ENCODE measurements at regions not wholly inside any gene's neighbourhood (a gene's known extent, or its start where the extent isn't known, plus 50 kb on each side); places are given as distances from the start of the nearest gene placed in this dataset.

- Mint-ChIP-seq H3K27me3 (no peaks in the 10 kb centered on the region), H3K4me1 (no peaks in the 10 kb centered on the region), H3K4me3 (no peak overlapping the region), H3K9me3 (ENCODE audit: low read depth) (no peaks in the 10 kb centered on the region), H3K27ac (no peak overlapping the region), H3K36me3 (no peaks in the 10 kb centered on the region)
- no peak for ATAC-seq
- CTCF ChIA-PET: no interaction called here
- no peak for DNase-seq
Observed at GRCh38 chr17:72433797-72434196, 313.0 kb downstream of the SOX9 start.

GRCh38 chr17:72434581-72434980 is 313.8 kb downstream of the SOX9 start:
- H3K9me3 Mint-ChIP-seq (ENCODE audit: low read depth): no peaks in the 10 kb centered on the region
- no peak overlapping the region for H3K27ac Mint-ChIP-seq
- DNase-seq (no peak), ATAC-seq (no peak)
- CTCF ChIA-PET: no interaction called here
- no peaks in the 10 kb centered on the region for H3K27me3 Mint-ChIP-seq
- H3K4me3 Mint-ChIP-seq: no peak overlapping the region
- H3K36me3 Mint-ChIP-seq: no peaks in the 10 kb centered on the region
- H3K4me1 Mint-ChIP-seq: no peaks in the 10 kb centered on the region

- H3K9me3 Mint-ChIP-seq (ENCODE audit: low read depth): no peaks in the 10 kb centered on the region
- no peak overlapping the region for H3K4me3 Mint-ChIP-seq
- ATAC-seq (no peak), DNase-seq (no peak)
- no peaks in the 10 kb centered on the region for H3K4me1 Mint-ChIP-seq
- H3K36me3 Mint-ChIP-seq: no peaks in the 10 kb centered on the region
- CTCF ChIA-PET: no interaction called here
- no peaks in the 10 kb centered on the region for H3K27me3 Mint-ChIP-seq
- H3K27ac Mint-ChIP-seq: no peak overlapping the region
Observed at GRCh38 chr17:72434991-72435618, 314.3 kb downstream of the SOX9 start.

GRCh38 chr17:72438783-72439182 is 318.0 kb downstream of the SOX9 start:
- CTCF ChIA-PET: no interaction called here
- Mint-ChIP-seq H3K9me3 (ENCODE audit: low read depth) (no peaks in the 10 kb centered on the region), H3K4me1 (no peaks in the 10 kb centered on the region), H3K27me3 (no peaks in the 10 kb centered on the region), H3K4me3 (no peak overlapping the region), H3K27ac (no peak overlapping the region), H3K36me3 (no peaks in the 10 kb centered on the region)
- ATAC-seq (no peak), DNase-seq (no peak)

GRCh38 chr17:72439893-72440502 is 319.2 kb downstream of the SOX9 start:
- no peak overlapping the region for H3K27ac Mint-ChIP-seq
- no peaks in the 10 kb centered on the region for H3K4me1 Mint-ChIP-seq
- no peaks in the 10 kb centered on the region for H3K9me3 Mint-ChIP-seq (ENCODE audit: low read depth)
- H3K36me3 Mint-ChIP-seq: no peaks in the 10 kb centered on the region
- CTCF ChIA-PET: no interaction called here
- no peaks in the 10 kb centered on the region for H3K27me3 Mint-ChIP-seq
- no peak overlapping the region for H3K4me3 Mint-ChIP-seq
- ATAC-seq: no peak
- no peak for DNase-seq

- Mint-ChIP-seq H3K4me3 (no peak overlapping the region), H3K36me3 (no peaks in the 10 kb centered on the region), H3K9me3 (ENCODE audit: low read depth) (no peaks in the 10 kb centered on the region), H3K27ac (no peak overlapping the region), H3K4me1 (no peaks in the 10 kb centered on the region), H3K27me3 (no peaks in the 10 kb centered on the region)
- no peak for DNase-seq
- CTCF ChIA-PET: no interaction called here
- ATAC-seq: no peak
Observed at GRCh38 chr17:72440961-72441360, 320.1 kb downstream of the SOX9 start.

GRCh38 chr17:72441909-72442308 is 321.1 kb downstream of the SOX9 start:
- Mint-ChIP-seq H3K4me3 (no peak overlapping the region), H3K4me1 (no peaks in the 10 kb centered on the region), H3K9me3 (ENCODE audit: low read depth) (no peaks in the 10 kb centered on the region), H3K27ac (no peak overlapping the region), H3K36me3 (no peaks in the 10 kb centered on the region), H3K27me3 (no peaks in the 10 kb centered on the region)
- no peak for DNase-seq
- CTCF ChIA-PET: no interaction called here
- ATAC-seq: no peak

- H3K9me3 Mint-ChIP-seq (ENCODE audit: low read depth): no peaks in the 10 kb centered on the region
- H3K4me3 Mint-ChIP-seq: no peak overlapping the region
- H3K27me3 Mint-ChIP-seq: no peaks in the 10 kb centered on the region
- ATAC-seq (no peak), DNase-seq (no peak)
- H3K27ac Mint-ChIP-seq: no peak overlapping the region
- H3K36me3 Mint-ChIP-seq: no peaks in the 10 kb centered on the region
- CTCF ChIA-PET: no interaction called here
- no peaks in the 10 kb centered on the region for H3K4me1 Mint-ChIP-seq
Observed at GRCh38 chr17:72444517-72445054, 323.8 kb downstream of the SOX9 start.

GRCh38 chr17:72445055-72445991 is 324.5 kb downstream of the SOX9 start:
- Mint-ChIP-seq H3K4me1 (no peaks in the 10 kb centered on the region), H3K9me3 (ENCODE audit: low read depth) (no peaks in the 10 kb centered on the region), H3K36me3 (no peaks in the 10 kb centered on the region), H3K27ac (no peak overlapping the region), H3K27me3 (no peaks in the 10 kb centered on the region), H3K4me3 (no peak overlapping the region)
- DNase-seq (no peak), ATAC-seq (no peak)
- CTCF ChIA-PET: no interaction called here

- ATAC-seq: no peak
- H3K27ac Mint-ChIP-seq: no peak overlapping the region
- no peaks in the 10 kb centered on the region for H3K4me1 Mint-ChIP-seq
- no peak for DNase-seq
- no peaks in the 10 kb centered on the region for H3K36me3 Mint-ChIP-seq
- H3K27me3 Mint-ChIP-seq: no peaks in the 10 kb centered on the region
- CTCF ChIA-PET: no interaction called here
- no peaks in the 10 kb centered on the region for H3K9me3 Mint-ChIP-seq (ENCODE audit: low read depth)
- no peak overlapping the region for H3K4me3 Mint-ChIP-seq
Observed at GRCh38 chr17:72446118-72446517, 325.3 kb downstream of the SOX9 start.

GRCh38 chr17:72446525-72447250 is 325.9 kb downstream of the SOX9 start:
- ATAC-seq: no peak
- H3K4me1 Mint-ChIP-seq: no peaks in the 10 kb centered on the region
- CTCF ChIA-PET: no interaction called here
- no peaks in the 10 kb centered on the region for H3K27me3 Mint-ChIP-seq
- H3K9me3 Mint-ChIP-seq (ENCODE audit: low read depth): no peaks in the 10 kb centered on the region
- DNase-seq: no peak
- H3K4me3 Mint-ChIP-seq: no peak overlapping the region
- H3K36me3 Mint-ChIP-seq: no peaks in the 10 kb centered on the region
- no peak overlapping the region for H3K27ac Mint-ChIP-seq

GRCh38 chr17:72447251-72447640 is 326.4 kb downstream of the SOX9 start:
- no peak overlapping the region for H3K27ac Mint-ChIP-seq
- ATAC-seq (no peak), DNase-seq (no peak)
- no peaks in the 10 kb centered on the region for H3K4me1 Mint-ChIP-seq
- CTCF ChIA-PET: no interaction called here
- H3K27me3 Mint-ChIP-seq: no peaks in the 10 kb centered on the region
- no peaks in the 10 kb centered on the region for H3K9me3 Mint-ChIP-seq (ENCODE audit: low read depth)
- no peak overlapping the region for H3K4me3 Mint-ChIP-seq
- no peaks in the 10 kb centered on the region for H3K36me3 Mint-ChIP-seq

- no peak for ATAC-seq
- Mint-ChIP-seq H3K36me3 (no peaks in the 10 kb centered on the region), H3K27ac (no peak overlapping the region), H3K27me3 (no peaks in the 10 kb centered on the region), H3K4me1 (no peaks in the 10 kb centered on the region), H3K4me3 (no peak overlapping the region), H3K9me3 (ENCODE audit: low read depth) (no peaks in the 10 kb centered on the region)
- DNase-seq: no peak
- CTCF ChIA-PET: no interaction called here
Observed at GRCh38 chr17:72448019-72448418, 327.2 kb downstream of the SOX9 start.
